ENCODE measurements at regions not wholly inside any gene's neighbourhood (a gene's known extent, or its start where the extent isn't known, plus 50 kb on each side); places are given as distances from the start of the nearest gene placed in this dataset.

GRCh38 chr9:28782630-28783029, 1209.3 kb upstream of the C9orf72 start:
- TF ChIP-seq CTCF (IDR thresholded peaks at IDR 0.05) (no peak), EZH2 (IDR thresholded peaks at IDR 0.05) (no peak), EZH2phosphoT487 (IDR thresholded peaks at IDR 0.05) (no peak)

All from neural progenitor cell (in vitro differentiated cells).